ENCODE measurements at regions not wholly inside any gene's neighbourhood (a gene's known extent, or its start where the extent isn't known, plus 50 kb on each side); places are given as distances from the start of the nearest gene placed in this dataset.

GRCh38 chr14:101492716-101493115 is 68.6 kb upstream of the DIO3 start:
- TF ChIP-seq EP300 (IDR thresholded peaks at IDR 0.05) (no peak), CTCF (IDR thresholded peaks at IDR 0.05) (no peak)
